K562 (cell line): ENCODE measurements at regions not wholly inside any gene's neighbourhood (a gene's known extent, or its start where the extent isn't known, plus 50 kb on each side); places are given as distances from the start of the nearest gene placed in this dataset.

ENCODE experiments used
- ATAC-seq: fragments of 200-7000 bp; cut with Tn5 transposase; 3 replicates; pipeline ENCODE4 v1.9.1; 2020; ENCODE audit warnings: moderate library complexity
- BruUV-seq: library from RNA; stranded (reverse); fragments of 400-500 nt; replicated peaks from 2 replicates; lab custom pipeline; 2021; lab: Mats Ljungman, UMichigan
- CTCF ChIA-PET: fragments of 300-600 bp; formaldehyde crosslinking; extraction: SDS; loops from one replicate; lab custom pipeline; 2021; ENCODE audit warnings: low intra/inter-chr PET ratio; lab: Yijun Ruan, JAX
- POLR2A ChIA-PET: fragments of 300-600, 350-650 bp; sonication (Branson Sonifier 250); formaldehyde crosslinking; extraction: SDS; loops from one replicate; lab custom pipeline; 2021; ENCODE audit warnings: antibody characterized with exemption, inconsistent platforms; lab: Yijun Ruan, JAX
- DNase-seq, 4 experiments: peaks; one replicate each; pipeline versions ENCODE4 v3.0.0 to v3.0.0-alpha.2; 2011 to 2018; ENCODE audit warnings: low spot score in 3 of 4, mixed read lengths in 3 of 4; ENCODE audit errors: extremely low read depth in 1 of 4
- FAIRE-seq: peaks from 2 replicates; lab custom pipeline; 2011; peaks lifted over from hg19 to GRCh38; lab: Jason Lieb, UNC
- H2AFZ ChIP-seq: 2 replicates; pipeline ENCODE4 v1.6.0; 2011; ENCODE audit warnings: low read depth, low read length, control low read depth, inconsistent platforms
- H3K27ac ChIP-seq: fragments of 200-600 bp; 3 replicates; pipeline ENCODE4 v1.8.0; 2011; ENCODE audit warnings: low read depth, mild to moderate bottlenecking, control low read depth, inconsistent platforms, low read length, moderate library complexity, mixed read lengths; ENCODE audit errors: extremely low read depth
- H3K27me3 ChIP-seq, 2 experiments: fragments of 300-600 bp in 1 of 2; 2 replicates in 1 of 2; 3 replicates in 1 of 2; pipeline versions ENCODE4 v1.6.0 to v1.8.0; 2011; ENCODE audit warnings: inconsistent platforms in 2 of 2, low read length in 2 of 2, mild to moderate bottlenecking in 1 of 2, mixed read lengths in 1 of 2, moderate library complexity in 1 of 2; ENCODE audit not compliant: control insufficient read depth in 2 of 2, insufficient read depth in 2 of 2
- H3K36me3 ChIP-seq: fragments of 300-600 bp; 3 replicates; pipeline ENCODE4 v1.8.0; 2011; ENCODE audit warnings: mild to moderate bottlenecking, low read length, inconsistent platforms; ENCODE audit not compliant: control insufficient read depth, insufficient read depth
- H3K4me1 ChIP-seq, 2 experiments: fragments of 200-600 bp in 1 of 2; replicated peaks in 1 of 2; 2 replicates in 1 of 2; 3 replicates in 1 of 2; pipeline versions ENCODE4 v1.5.1 to v1.8.0; 2011; ENCODE audit warnings: inconsistent platforms in 2 of 2, low read length in 2 of 2, mild to moderate bottlenecking in 1 of 2, mixed read lengths in 1 of 2, moderate library complexity in 1 of 2; ENCODE audit not compliant: control insufficient read depth in 2 of 2, insufficient read depth in 2 of 2
- H3K4me2 ChIP-seq: 2 replicates; pipeline ENCODE4 v1.6.1; 2011; ENCODE audit warnings: low read length, control low read depth, inconsistent platforms, mixed read lengths; ENCODE audit not compliant: insufficient read depth
- H3K4me3 ChIP-seq: fragments of 200-600 bp; sonication (generic), shearing (Covaris generic); 2 replicates; pipeline ENCODE4 v1.5.1; 2016; ENCODE audit warnings: control low read depth, inconsistent platforms
- H3K79me2 ChIP-seq: fragments of 200-600 bp; 3 replicates; pipeline ENCODE4 v1.8.0; 2011; ENCODE audit warnings: low read length, inconsistent platforms; ENCODE audit not compliant: control insufficient read depth, insufficient read depth
- H3K9ac ChIP-seq, 2 experiments: 2 replicates each; pipeline versions ENCODE4 v1.6.0 to v1.6.1; 2011; ENCODE audit warnings: low read depth in 2 of 2, low read length in 2 of 2, control low read depth in 1 of 2, inconsistent platforms in 1 of 2, mild to moderate bottlenecking in 1 of 2, mixed read lengths in 1 of 2; ENCODE audit not compliant: insufficient read depth in 1 of 2
- H3K9me1 ChIP-seq: one replicate; pipeline ENCODE4 v1.6.0; 2011; ENCODE audit warnings: inconsistent platforms, mild to moderate bottlenecking, low read length, moderate library complexity; ENCODE audit not compliant: control insufficient read depth, insufficient read depth
- H3K9me3 ChIP-seq: replicated peaks from 2 replicates; pipeline ENCODE4 v1.5.1; 2011; ENCODE audit warnings: low read depth, low read length, inconsistent platforms; ENCODE audit not compliant: control insufficient read depth, insufficient read depth
- H4K20me1 ChIP-seq: replicated peaks from 2 replicates; pipeline ENCODE4 v1.6.1; 2011; ENCODE audit warnings: low read length, inconsistent platforms, mixed read lengths; ENCODE audit not compliant: control insufficient read depth, insufficient read depth
- BMI1 ChIP-seq: fragments of 150-350 bp; IDR thresholded peaks from 2 replicates; pipeline ENCODE4 v1.6.1; 2014; ENCODE audit warnings: low read length
- FOSL1 ChIP-seq: fragments of 200-800 bp; sonication (Bioruptor generic); conservative IDR thresholded peaks from 2 replicates; pipeline ENCODE4 v1.6.1; 2016; ENCODE audit warnings: missing genetic modification characterization, missing compliant biosample characterization
- HMGN3 ChIP-seq: IDR thresholded peaks from 2 replicates; pipeline ENCODE4 v1.6.1; 2011; ENCODE audit warnings: borderline replicate concordance, low read depth, mild to moderate bottlenecking, mixed read lengths, low read length; ENCODE audit not compliant: insufficient read length; ENCODE audit errors: extremely low read depth
- PYGO2 ChIP-seq: fragments of 450-650 bp; IDR thresholded peaks from 2 replicates; pipeline ENCODE4 v1.6.1; 2016; ENCODE audit warnings: mild to moderate bottlenecking, missing genetic modification characterization, moderate library complexity, missing compliant biosample characterization
- RBM17 ChIP-seq: fragments of 200-400 bp; formaldehyde crosslinking; IDR thresholded peaks from 2 replicates; pipeline ENCODE4 v1.6.1; 2017; ENCODE audit warnings: low read depth, mild to moderate bottlenecking, low read length, borderline replicate concordance
- STAT5B ChIP-seq: fragments of 250-450 bp; sonication (Bioruptor Pico); IDR thresholded peaks from 2 replicates; pipeline ENCODE4 v1.8.0; 2021; ENCODE audit warnings: mild to moderate bottlenecking, inconsistent platforms
- TAF15 ChIP-seq: fragments of 200-400 bp; formaldehyde crosslinking; IDR thresholded peaks from 2 replicates; pipeline ENCODE4 v1.6.1; 2017; ENCODE audit warnings: mild to moderate bottlenecking, low read depth, low read length, moderate library complexity
- TBL1XR1 ChIP-seq, 2 experiments: IDR thresholded peaks; 2 replicates each; pipeline ENCODE4 v1.6.1; 2012; ENCODE audit warnings: improper control_type of control experiment in 2 of 2, low read length in 2 of 2, mild to moderate bottlenecking in 1 of 2
- TCFL5 ChIP-seq: fragments of 250-450 bp; sonication (Bioruptor Pico); conservative IDR thresholded peaks from 2 replicates; pipeline ENCODE4 v1.6.1; 2021; ENCODE audit warnings: mild to moderate bottlenecking, moderate library complexity, matching md5 sums
- ZNF277 ChIP-seq: fragments of 250-450 bp; sonication (Bioruptor Pico); IDR thresholded peaks from 2 replicates; pipeline ENCODE4 v1.8.0; 2022; ENCODE audit warnings: inconsistent platforms, mild to moderate bottlenecking, moderate library complexity, borderline replicate concordance
- ZNF354B ChIP-seq: fragments of 250-450 bp; sonication (Bioruptor Pico); IDR thresholded peaks from 2 replicates; pipeline ENCODE4 v1.4.0; 2020
- ZNF778 ChIP-seq: fragments of 450-650 bp; formaldehyde crosslinking; IDR thresholded peaks from 2 replicates; pipeline ENCODE4 v1.4.0; 2020; ENCODE audit warnings: mild to moderate bottlenecking, moderate library complexity
- ZNF785 ChIP-seq: fragments of 250-450 bp; sonication (Bioruptor Pico); IDR thresholded peaks from 2 replicates; pipeline ENCODE4 v1.4.0; 2020; ENCODE audit warnings: mild to moderate bottlenecking
- WGBS: fragments of 100-300 bp; shearing (Covaris generic); methylation state at CpG from one replicate; pipeline ENCODE4 v1.1.6; 2016; ENCODE audit warnings: low coverage, mixed read lengths; ENCODE audit not compliant: insufficient coverage; ENCODE audit errors: missing lambda C conversion rate; 5-methylcytosine and 5-hydroxymethylcytosine counted together
- in situ Hi-C: fragments of 300-500 bp; cut with MboI; formaldehyde crosslinking; loops from 4 replicates; pipeline ENCODE4 v1.15.0; 2018; ENCODE audit warnings: inconsistent platforms, mixed read lengths
- intact Hi-C: fragments of 100-400 bp; cut with micrococcal nuclease; formaldehyde crosslinking; loops from 2 replicates; pipeline ENCODE4 v1.14.2; 2022
- TF ChIP-seq, protein P1 (sequence below): fragments of 250-450 bp; sonication (Bioruptor Pico); IDR thresholded peaks from 2 replicates; pipeline ENCODE4 v1.8.0; 2021; ENCODE audit warnings: moderate library complexity, mild to moderate bottlenecking, inconsistent platforms

DNA sequence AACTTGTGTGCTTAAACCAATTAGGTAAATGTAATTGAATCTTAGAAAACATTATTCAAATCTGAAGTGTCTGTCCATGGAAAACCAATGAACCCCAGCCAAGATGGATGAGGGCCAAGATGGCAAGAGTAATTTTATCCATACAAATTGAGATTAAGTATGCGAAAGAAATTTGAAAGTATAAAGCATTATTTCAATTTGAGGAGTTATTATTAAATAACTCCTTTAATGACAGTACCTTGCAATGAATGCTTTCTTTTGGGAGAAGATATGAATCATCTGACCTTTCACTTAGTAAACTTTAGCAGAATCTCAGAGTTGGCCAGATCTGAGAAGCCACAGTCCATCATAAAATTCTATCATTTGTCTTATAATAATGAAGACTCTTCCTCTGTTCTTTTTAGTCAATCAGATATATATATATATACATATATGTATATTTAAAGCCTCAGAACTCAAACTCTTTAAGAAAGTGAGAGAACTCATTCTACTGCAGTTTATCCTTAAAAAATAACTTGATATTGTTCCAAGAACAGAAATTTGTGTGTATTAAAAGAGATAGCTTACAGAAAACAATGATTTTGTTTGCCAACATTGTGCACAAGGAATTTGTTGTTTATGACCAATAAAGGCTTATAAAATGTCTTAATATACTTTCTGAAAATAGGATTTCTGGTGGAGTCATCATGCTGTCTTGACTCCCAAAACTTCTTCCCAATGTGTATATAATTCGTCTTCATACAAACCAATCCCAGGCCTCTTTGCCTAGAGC is 434.8 kb upstream of the THBS1 start:
- no TSS peak for BruUV-seq
- H4K20me1 ChIP-seq, result no peaks in the 10 kb centered on the region
- in situ Hi-C loops (no loop called here), intact Hi-C loops (no loop called here)
- H3K79me2 ChIP-seq, result no peaks in the 10 kb centered on the region
- H3K9me3 ChIP-seq, result no peaks in the 10 kb centered on the region
- H3K4me3 ChIP-seq, result no peak overlapping the region
- no peak overlapping the region for H3K27ac ChIP-seq
- H3K36me3 ChIP-seq, result no peaks in the 10 kb centered on the region
- WGBS, result 6% methylated on average over 2 of the region's 2 CpGs
- no peak for DNase-seq
- H2AFZ ChIP-seq, result no peak overlapping the region
- ChIA-PET CTCF (no interaction called here), POLR2A (interaction anchor here (0.7 kb wide), 1 partner anchor 325 kb away, joined by 3 read pairs; no protein-coding TSS in a partner anchor)
- no peak for TF ChIP-seq STAT5B
- FAIRE-seq, result no peak
- peaks cover under 1 to 8% of the 10 kb centered on the region in 2 experiments; a peak in 2 of 5 replicates for H3K4me1 ChIP-seq
- no peak overlapping the region for H3K9ac ChIP-seq
- no peaks in the 10 kb centered on the region for H3K9me1 ChIP-seq
- peaks cover 0 to 3% of the 10 kb centered on the region in 2 experiments; a peak in 1 of 5 replicates for H3K27me3 ChIP-seq
- H3K4me2 ChIP-seq, result no peak overlapping the region
- no peak for ATAC-seq

DNA sequence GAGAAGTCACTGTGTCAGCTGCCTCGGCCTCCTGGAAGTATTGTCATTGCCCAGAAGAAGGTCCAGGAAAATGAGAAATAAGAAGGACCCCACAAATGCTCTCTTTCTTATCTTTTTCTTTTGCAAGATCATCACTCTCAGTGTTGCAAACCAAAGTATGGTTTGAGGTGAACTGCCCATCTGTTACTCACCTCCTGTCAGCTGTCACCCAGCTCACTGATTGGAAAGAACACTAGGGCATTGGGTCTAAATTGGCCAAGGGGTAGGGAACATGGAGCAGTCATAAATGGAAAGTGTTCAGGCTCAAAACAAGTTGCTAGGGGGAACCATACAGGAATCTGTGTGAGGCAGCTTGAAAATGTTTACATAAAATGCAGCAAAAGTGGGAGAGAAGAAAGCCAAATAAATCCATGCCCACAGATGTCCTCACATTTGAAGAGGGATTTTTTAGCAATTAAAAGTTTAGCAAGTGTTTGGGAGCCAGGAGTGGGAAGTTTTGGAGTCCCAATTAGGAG is 431.2 kb upstream of the THBS1 start:
- Histone ChIP-seq H3K27ac (no peak overlapping the region), H3K79me2 (no peaks in the 10 kb centered on the region), H3K27me3 (peaks cover 3 to 4% of the 10 kb centered on the region in 2 experiments; a peak in 2 of 5 replicates), H3K4me3 (no peak overlapping the region), H3K36me3 (no peaks in the 10 kb centered on the region), H3K9me1 (no peaks in the 10 kb centered on the region), H3K9me3 (no peaks in the 10 kb centered on the region), H3K4me2 (no peak overlapping the region), H2AFZ (no peak overlapping the region), H3K9ac (no peak overlapping the region), H3K4me1 (no peaks in the 10 kb centered on the region), H4K20me1 (no peaks in the 10 kb centered on the region)
- 0% methylated on average over 1 of the region's 1 CpG for WGBS
- POLR2A ChIA-PET, result interaction anchor here (1.3 kb wide), 1 partner anchor 9 kb away, joined by 3 read pairs; no protein-coding TSS in a partner anchor
- no peak for DNase-seq
- no peak for ATAC-seq
- no peak for FAIRE-seq
- CTCF ChIA-PET, result no interaction called here
- intact Hi-C loops (no loop called here), in situ Hi-C loops (no loop called here)
- no TSS peak for BruUV-seq
- TF ChIP-seq FOSL1 (tag) (no peak), RBM17 (no peak), ZNF785 (CRISPR knock-in tag) (no peak), TCFL5 (CRISPR knock-in tag) (no peak), TBL1XR1 (IDR thresholded peaks at IDR 0.05; ENCODE audit: low read length in 2 of 2) (no peak), ZNF277 (no peak), PYGO2 (tag) (no peak), BMI1 (no peak), ZNF778 (CRISPR knock-in tag) (no peak), TAF15 (no peak), HMGN3 (no peak), ZNF354B (CRISPR knock-in tag) (no peak)
- TF ChIP-seq, protein P1, sequence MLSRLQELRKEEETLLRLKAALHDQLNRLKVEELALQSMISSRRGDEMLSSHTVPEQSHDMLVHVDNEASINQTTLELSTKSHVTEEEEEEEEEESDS (CRISPR knock-in tag), result no peak
